Psoas muscle (tissue), 7 donors: ENCODE measurements at regions not wholly inside any gene's neighbourhood (a gene's known extent, or its start where the extent isn't known, plus 50 kb on each side); places are given as distances from the start of the nearest gene placed in this dataset.

Source experiments
- ATAC-seq, 4 donors: fragments of 200-7000 bp; cut with Tn5 transposase; one replicate each; pipeline ENCODE4 v1.9.1; 2020; ENCODE audit warnings: moderate library complexity in 3 of 4, mild to moderate bottlenecking in 2 of 4
- DNase-seq, 2 donors: peaks; one replicate each; pipeline ENCODE4 v3.0.0-alpha.2; 2020
- H3K27ac ChIP-seq: fragments of 200-600 bp; one replicate; pipeline ENCODE4 v1.8.0; 2022
- H3K27me3 ChIP-seq, 3 donors: fragments of 200-600 bp in 1 of 3; one replicate each; pipeline versions ENCODE4 v1.6.1 to v1.8.0; 2013 to 2022; ENCODE audit warnings: low read length in 2 of 3, mild to moderate bottlenecking in 2 of 3, moderate library complexity in 1 of 3; ENCODE audit not compliant: insufficient read depth in 3 of 3
- H3K36me3 ChIP-seq, 2 donors: fragments of 200-600 bp in 1 of 2; one replicate each; pipeline versions ENCODE4 v1.6.1 to v1.8.0; 2013 to 2022; ENCODE audit warnings: low read depth in 1 of 2, mild to moderate bottlenecking in 1 of 2, moderate library complexity in 1 of 2; ENCODE audit not compliant: insufficient read depth in 1 of 2
- H3K4me1 ChIP-seq: fragments of 200-600 bp; one replicate; pipeline ENCODE4 v1.8.0; 2022
- H3K4me3 ChIP-seq: fragments of 200-600 bp; one replicate; pipeline ENCODE4 v1.8.0; 2022; ENCODE audit warnings: mild to moderate bottlenecking
- H3K9me3 ChIP-seq: fragments of 200-600 bp; one replicate; pipeline ENCODE4 v1.8.0; 2022
- CTCF ChIP-seq: fragments of 200-600 bp; IDR thresholded peaks from one replicate; pipeline ENCODE4 v1.8.0; 2022; ENCODE audit warnings: antibody characterized with exemption
- WGBS, 3 donors: extraction: QIAGEN DNeasy Blood & Tissue Kit; methylation state at CpG; one replicate each; pipeline versions ENCODE4 v1.1.6 to v1.1.7; 2013; 5-methylcytosine and 5-hydroxymethylcytosine counted together
- intact Hi-C, 2 donors: fragments of 100-400 bp; cut with DNase I; formaldehyde crosslinking; loops; one replicate each; pipeline versions ENCODE4 v1.11.0 to v1.14.2; 2022
- donor health status: healthy with polysubstance abuse.
- donor health status: DM: no; HTN: no; CAD: no; lungs with moderate emphysema.
- donor health status: Bipolar disorder and iron deficiency.
- donor health status: healthy.
- donor health status: DM: yes; HTN: yes; CAD: no.
- donor health status: DM: no; HTN: no; CAD: no.
- donor health status: DM: yes; HTN: yes; CAD: no.

DNA sequence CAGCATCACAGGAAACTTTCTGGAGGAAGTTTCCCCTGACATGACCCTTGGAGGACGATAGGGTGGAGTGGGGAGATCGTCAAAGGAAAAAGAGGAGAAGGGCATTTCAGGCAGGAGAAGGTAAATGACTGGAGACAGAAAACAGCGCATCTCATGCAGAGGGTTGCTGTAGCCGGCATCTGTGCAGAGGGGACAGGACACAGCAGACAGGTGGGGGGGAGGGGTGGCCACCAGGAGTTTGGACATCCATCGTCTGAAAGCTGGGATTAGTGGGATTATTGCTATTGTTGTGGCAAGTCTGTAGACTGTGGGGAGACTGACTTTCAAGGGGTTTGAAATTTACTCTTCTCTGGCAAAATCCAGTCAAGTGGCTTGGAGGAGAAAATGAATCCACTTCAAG is 463.9 kb downstream of the OMA1 start:
- DNase-seq (no peak), ATAC-seq (no peak)
- Histone ChIP-seq H3K27ac (no peak overlapping the region), H3K4me1 (no peaks in the 10 kb centered on the region), H3K4me3 (no peak overlapping the region), H3K27me3 (peaks cover 0 to 3% (median 0%) of the 10 kb centered on the region in 3 donors), H3K36me3 (no peaks in the 10 kb centered on the region), H3K9me3 (no peaks in the 10 kb centered on the region)
- 62 to 71% (median 64%) methylated on average over 5 of the region's 5 CpGs for WGBS, 3 donors
- intact Hi-C loops: no loop called here
- no peak for TF ChIP-seq CTCF

DNA sequence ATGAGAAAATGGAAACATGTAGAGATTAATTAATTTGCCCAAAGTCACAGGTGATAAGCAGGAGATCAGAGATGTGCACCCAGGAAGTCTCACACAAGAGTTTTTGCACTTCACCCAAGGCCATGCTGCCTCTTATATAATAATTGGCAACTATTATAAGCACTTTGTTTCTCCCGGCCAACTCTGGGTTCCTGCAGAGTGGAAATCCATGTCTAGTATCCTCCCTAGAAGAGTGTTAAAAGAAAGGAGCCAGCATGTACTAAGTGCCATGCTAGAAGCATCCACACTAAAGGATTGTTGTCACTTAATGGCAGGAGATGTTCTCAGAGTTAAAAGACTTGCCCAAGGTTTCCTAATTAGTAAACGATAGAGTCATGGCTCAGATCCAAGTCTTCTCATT is 470.3 kb downstream of the OMA1 start:
- 39 to 63% (median 46%) methylated on average over 2 of the region's 2 CpGs for WGBS, 3 donors
- no peak for TF ChIP-seq CTCF
- Histone ChIP-seq H3K27me3 (no peaks in the 10 kb centered on the region), H3K27ac (no peak overlapping the region), H3K9me3 (no peaks in the 10 kb centered on the region), H3K4me1 (no peaks in the 10 kb centered on the region), H3K36me3 (no peaks in the 10 kb centered on the region), H3K4me3 (no peak overlapping the region)
- intact Hi-C loops: no loop called here
- ATAC-seq (no peak), DNase-seq (no peak)

DNA sequence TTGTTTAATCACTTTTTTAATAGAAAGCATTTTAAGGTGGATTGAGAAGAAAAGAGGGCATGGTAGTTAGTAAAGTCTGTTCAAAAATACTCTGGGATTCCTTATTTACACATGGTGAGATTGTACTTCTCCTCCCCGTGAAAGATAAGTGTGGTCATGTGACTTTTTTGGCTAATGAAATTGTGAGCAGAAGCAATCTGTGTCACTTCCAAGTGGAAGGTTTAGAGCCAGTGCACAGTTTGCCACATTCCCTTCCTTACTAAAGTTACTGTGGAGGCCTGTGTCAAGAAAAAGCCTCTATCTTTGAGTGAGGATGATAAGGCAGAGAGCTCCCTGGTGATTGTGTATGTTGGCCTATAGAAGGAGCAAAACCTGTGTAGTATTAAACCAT is 471.3 kb downstream of the OMA1 start:
- Histone ChIP-seq H3K36me3 (no peaks in the 10 kb centered on the region), H3K9me3 (no peaks in the 10 kb centered on the region), H3K4me3 (no peak overlapping the region), H3K27me3 (no peaks in the 10 kb centered on the region), H3K4me1 (no peaks in the 10 kb centered on the region), H3K27ac (no peak overlapping the region)
- WGBS, 3 donors: 12 to 25% (median 16%) methylated on average over 1 of the region's 1 CpG
- intact Hi-C loops: no loop called here
- ATAC-seq (no peak), DNase-seq (no peak)
- TF ChIP-seq CTCF: no peak

DNA sequence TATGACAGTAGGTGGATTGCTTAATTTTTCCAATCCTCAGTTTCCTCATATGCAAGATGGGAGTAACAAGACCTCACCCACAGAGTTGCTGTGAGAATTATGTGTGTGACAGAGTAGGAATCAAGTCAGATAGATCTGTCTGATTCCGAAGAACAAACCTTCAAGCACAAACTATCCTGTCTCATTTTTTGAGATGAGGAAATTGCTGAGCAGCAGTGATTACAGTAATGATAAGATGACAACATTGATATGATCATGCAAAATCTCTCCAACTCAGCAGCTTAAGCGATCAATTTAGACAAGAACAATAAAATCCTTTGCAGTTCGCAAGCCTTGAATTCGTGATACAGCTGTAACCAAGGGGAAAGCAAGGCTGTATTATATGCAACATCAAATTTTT is 474.1 kb downstream of the OMA1 start:
- Histone ChIP-seq H3K27ac (no peak overlapping the region), H3K9me3 (no peaks in the 10 kb centered on the region), H3K4me1 (no peaks in the 10 kb centered on the region), H3K36me3 (no peaks in the 10 kb centered on the region), H3K4me3 (no peak overlapping the region), H3K27me3 (no peaks in the 10 kb centered on the region)
- ATAC-seq (no peak), DNase-seq (no peak)
- TF ChIP-seq CTCF: no peak
- intact Hi-C loops: no loop called here
- 91 to 93% (median 92%) methylated on average over 4 of the region's 4 CpGs for WGBS, 3 donors

- intact Hi-C loops: no loop called here
- Histone ChIP-seq H3K4me1 (no peaks in the 10 kb centered on the region), H3K27ac (no peak overlapping the region), H3K4me3 (no peak overlapping the region), H3K27me3 (no peaks in the 10 kb centered on the region), H3K36me3 (no peaks in the 10 kb centered on the region), H3K9me3 (no peaks in the 10 kb centered on the region)
- DNase-seq (no peak), ATAC-seq (no peak)
- TF ChIP-seq CTCF: no peak
- 57 to 72% (median 68%) methylated on average over 4 of the region's 4 CpGs for WGBS, 3 donors
These were observed 479.4 kb downstream of the OMA1 start for GRCh38 chr1:58067082-58067481.
